SU-DHL-6 (cell line): ENCODE measurements at regions not wholly inside any gene's neighbourhood (a gene's known extent, or its start where the extent isn't known, plus 50 kb on each side); places are given as distances from the start of the nearest gene placed in this dataset.

Experiments
- CTCF ChIP-seq: fragments of 200-600 bp; sonication (generic); IDR thresholded peaks from one replicate; pipeline ENCODE4 v1.5.1; 2017; ENCODE audit warnings: antibody characterized with exemption, mild to moderate bottlenecking, low read length, moderate library complexity; ENCODE audit not compliant: insufficient read depth, poor library complexity, severe bottlenecking
- EZH2phosphoT487 ChIP-seq: fragments of 200-600 bp; sonication (generic), shearing (Covaris generic); conservative IDR thresholded peaks from 2 replicates; pipeline ENCODE4 v1.6.1; 2018; ENCODE audit warnings: mild to moderate bottlenecking, antibody characterized with exemption, low read length, moderate library complexity, mixed read lengths

GRCh38 chr13:80862456-80862855 lies 521.5 kb upstream of the SPRY2 start:
- TF ChIP-seq CTCF, result no peak
- TF ChIP-seq EZH2phosphoT487, result no peak
